Esophagus muscularis mucosa (tissue), 3 donors: ENCODE measurements at regions not wholly inside any gene's neighbourhood (a gene's known extent, or its start where the extent isn't known, plus 50 kb on each side); places are given as distances from the start of the nearest gene placed in this dataset.
"Not testable (repeated sequence)": the region's sequence is repeated elsewhere in the genome, so short reads cannot be mapped to it uniquely, and the experiment has no call there.

Source experiments
- CTCF ChIP-seq, 3 experiments: fragments of 200-600 bp in 2 of 3; fragments of 450-650 bp in 1 of 3; sonication (generic) in 2 of 3; IDR thresholded peaks; one replicate each; pipeline ENCODE4 v1.5.1; 2017 to 2019; ENCODE audit warnings: antibody characterized with exemption in 3 of 3, mild to moderate bottlenecking in 2 of 3, moderate library complexity in 1 of 3
- POLR2A ChIP-seq: fragments of 450-650 bp; IDR thresholded peaks from one replicate; pipeline ENCODE4 v1.6.1; 2017; ENCODE audit warnings: antibody characterized with exemption, moderate library complexity, mild to moderate bottlenecking, low read depth
- POLR2AphosphoS5 ChIP-seq, 2 donors: sonication (generic); formaldehyde crosslinking; IDR thresholded peaks; one replicate each; pipeline ENCODE4 v1.6.1; 2017; ENCODE audit warnings: antibody characterized with exemption in 2 of 2

DNA sequence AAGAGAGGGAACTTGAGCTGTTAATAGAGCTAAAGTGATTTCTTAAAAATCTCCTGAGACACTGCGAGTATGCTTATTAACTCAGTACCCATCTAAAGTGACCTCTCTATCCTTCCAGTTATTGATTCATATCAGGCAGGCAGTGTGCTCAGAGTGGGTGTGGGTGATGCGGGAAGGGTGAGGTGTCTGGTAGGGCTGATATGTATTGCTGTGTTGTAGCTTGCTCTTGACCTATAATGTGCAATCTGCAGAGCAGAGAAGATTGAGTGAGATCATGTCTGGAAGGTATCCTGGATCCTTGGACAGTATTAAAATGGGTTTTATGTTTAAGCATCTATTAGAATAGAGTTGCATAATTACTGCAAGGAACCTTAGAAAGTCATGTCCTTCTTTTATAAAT is 71.9 kb upstream of the SEC22B start:
- not testable (repeated sequence) for TF ChIP-seq CTCF (IDR thresholded peaks at IDR 0.05); POLR2AphosphoS5 (IDR thresholded peaks at IDR 0.05); POLR2A
